SHP77 (cell line): ENCODE measurements at regions not wholly inside any gene's neighbourhood (a gene's known extent, or its start where the extent isn't known, plus 50 kb on each side); places are given as distances from the start of the nearest gene placed in this dataset.

ENCODE experiments used
- DNase-seq, 2 experiments: peaks; one replicate each; lab custom pipeline; 2025; lab: John Stamatoyannopoulos, UW

DNA sequence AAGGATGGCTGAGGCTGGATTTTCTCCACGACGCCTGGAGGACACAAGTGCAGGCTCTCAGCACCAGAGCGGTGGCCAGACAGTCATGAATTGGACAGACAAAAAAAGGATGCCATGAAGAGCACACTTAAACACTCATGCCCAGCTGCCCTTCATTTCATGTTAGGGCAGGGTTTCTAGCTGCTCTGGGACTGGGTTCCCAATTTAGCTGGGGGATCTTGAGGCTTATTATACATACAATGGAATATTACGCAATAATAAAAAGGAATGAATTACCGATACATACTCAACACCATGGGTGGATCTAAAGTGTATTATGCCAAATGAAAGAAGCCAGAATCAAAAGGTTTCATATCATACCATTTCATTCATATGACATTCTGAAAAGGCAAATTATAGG, 512.1 kb upstream of the LRRC4C start:
- no peak for DNase-seq

DNA sequence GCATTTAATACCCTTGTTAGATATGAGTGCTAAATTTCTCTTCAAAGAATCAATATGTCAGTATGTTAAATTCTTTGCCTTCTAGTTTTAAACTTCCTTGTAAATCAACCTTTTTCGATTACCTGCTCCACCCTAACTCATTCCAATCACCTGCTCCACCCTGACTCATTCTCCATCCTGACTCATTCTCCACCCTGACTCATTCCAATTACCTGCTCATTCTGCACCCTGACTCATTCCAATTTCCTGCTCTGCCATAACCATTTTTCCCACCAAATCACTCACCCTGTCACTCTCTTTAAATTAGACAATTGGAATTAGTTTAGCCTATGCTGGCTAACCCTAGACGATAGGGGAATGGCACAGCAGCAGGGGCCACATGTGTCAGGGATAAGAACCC, 519.5 kb upstream of the LRRC4C start:
- DNase-seq: no peak

DNA sequence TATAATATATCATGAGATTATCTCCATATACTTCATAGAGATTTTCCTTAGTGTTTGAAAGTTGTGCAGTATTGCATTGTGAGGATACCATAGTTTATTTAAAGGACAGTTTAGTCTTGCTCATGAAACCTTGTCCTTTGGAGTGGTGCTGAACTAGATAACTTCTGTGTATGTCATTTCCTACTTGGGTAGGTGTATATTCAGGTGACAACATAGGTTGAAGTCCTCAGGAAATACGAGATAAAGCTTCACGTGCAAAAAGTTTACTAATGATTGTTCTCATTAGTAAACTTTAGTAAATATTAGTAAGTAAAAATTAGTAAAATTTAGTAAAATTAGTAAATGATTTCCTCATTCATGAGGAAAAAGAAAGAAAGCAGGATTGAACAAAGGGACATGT, 521.3 kb upstream of the LRRC4C start:
- DNase-seq: no peak

DNA sequence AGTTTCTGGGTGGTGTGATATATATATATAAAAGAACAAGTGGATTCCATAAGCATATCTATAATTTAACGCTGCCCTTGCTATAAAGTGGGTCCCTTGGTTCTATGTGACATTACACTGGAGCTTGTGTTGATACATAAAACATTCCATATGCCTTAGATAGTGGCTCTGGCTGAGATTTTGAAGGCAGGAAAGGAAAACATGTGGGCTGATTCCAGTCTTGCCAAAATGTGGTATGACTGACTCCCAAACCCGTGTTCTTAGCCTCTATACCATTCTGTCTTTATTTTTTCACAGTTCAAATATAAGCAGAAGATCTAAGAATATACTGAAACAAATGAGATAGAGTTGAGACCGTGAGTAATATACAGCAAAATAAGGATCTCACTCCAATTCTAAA, 522.8 kb upstream of the LRRC4C start:
- DNase-seq: no peak

DNA sequence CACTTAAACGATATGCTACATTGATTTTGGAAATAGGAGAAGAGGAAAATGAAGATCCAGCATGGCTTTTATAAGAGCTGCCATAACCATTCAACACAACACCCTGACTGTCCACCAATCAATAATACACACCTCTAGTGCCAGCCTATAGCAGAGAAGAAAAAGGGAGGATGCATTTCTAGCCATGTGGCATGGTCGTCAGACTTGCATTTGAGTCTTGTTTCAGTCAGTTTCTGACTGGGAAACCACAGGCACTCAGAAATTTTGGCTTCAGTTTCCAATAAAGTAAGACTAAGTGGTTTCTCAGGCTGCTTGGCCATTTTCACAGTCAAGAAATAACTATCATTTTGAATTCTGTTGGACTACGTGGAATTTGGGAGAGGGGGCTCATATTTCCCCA, 523.5 kb upstream of the LRRC4C start:
- no peak for DNase-seq

DNA sequence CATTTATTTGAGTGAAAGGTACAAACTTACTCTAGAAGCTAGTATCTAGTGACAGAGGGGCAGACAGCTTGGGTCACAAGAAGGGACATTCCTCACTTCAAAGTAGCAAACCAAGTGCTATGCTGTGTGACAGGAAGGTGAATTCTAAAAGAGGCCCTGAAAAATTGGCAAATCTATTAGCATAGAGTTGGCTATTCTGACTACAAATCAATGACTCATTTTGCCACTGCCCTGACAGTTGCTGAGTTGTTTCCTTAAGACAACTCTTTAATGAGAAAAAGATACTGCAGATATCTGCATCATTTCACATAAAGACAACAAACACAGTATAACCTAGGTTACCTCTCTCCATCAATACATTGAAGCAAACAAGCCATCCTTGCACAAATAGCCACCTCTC, 524.0 kb upstream of the LRRC4C start:
- DNase-seq: no peak

DNA sequence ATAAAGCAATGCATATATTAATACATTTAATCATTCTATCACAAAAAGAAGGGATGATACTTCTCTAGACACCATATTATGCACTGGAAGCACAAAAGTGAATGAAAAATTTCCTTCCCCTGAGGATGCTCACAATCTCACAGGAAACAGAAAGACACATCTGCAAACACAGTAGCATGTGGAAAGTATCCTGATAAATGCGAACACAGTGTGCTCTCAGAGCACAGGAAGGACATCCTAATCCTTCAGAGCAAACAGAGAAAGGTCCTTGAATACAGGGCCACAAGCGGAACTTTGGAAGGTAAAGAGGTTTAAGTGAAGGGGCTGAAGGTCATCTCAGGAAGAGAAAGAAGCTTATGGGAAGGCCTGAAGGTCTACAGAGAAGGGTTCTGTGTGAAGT, 524.6 kb upstream of the LRRC4C start:
- no peak for DNase-seq

DNA sequence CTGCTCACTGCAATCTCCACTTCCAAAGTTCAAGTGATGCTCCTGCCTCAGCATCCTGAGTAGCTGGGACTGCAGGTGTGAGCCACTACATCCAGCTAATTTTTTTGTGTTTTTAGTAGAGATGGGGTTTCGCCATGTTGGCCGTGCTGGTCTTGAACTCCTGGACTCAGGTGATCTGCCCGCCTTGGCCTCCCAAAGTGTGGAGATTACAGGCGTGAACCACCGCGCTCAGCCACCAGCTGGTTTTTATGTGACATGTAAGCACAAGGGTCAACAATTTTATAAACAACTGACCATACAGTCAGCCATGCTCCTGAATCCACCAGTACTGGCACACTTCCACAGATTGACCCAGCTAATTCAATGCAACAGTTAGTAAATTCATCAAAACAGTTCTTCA, 526.3 kb upstream of the LRRC4C start:
- DNase-seq: no peak

DNA sequence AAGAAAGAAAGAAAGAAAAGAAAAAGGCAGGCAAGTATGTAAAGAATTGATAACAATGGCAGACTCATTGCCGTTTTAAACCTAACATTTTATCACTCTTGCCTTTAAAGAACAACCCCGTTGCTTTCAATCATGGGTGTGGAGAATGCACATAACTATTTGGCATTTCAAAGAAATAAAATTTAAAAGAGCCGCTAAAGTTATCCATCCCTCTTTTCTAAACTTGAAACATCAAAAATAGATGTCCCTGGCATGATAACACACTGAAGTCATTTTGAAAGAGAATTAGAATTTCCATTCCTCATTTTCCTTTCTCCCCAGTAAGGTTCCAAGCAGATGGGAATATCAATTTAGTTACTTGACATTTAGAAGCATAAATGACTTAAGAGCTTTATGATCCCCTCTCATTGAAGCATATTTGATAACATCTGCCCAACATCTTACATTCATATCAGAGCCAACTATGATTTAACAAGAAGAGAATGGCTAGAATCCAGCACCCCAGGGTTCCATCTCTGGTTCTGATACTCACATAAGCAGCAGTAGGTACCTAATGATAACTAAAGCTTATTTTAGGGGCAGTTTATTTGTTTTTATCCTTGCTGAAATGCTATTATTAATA, 529.6 kb upstream of the LRRC4C start:
- no peak for DNase-seq

DNA sequence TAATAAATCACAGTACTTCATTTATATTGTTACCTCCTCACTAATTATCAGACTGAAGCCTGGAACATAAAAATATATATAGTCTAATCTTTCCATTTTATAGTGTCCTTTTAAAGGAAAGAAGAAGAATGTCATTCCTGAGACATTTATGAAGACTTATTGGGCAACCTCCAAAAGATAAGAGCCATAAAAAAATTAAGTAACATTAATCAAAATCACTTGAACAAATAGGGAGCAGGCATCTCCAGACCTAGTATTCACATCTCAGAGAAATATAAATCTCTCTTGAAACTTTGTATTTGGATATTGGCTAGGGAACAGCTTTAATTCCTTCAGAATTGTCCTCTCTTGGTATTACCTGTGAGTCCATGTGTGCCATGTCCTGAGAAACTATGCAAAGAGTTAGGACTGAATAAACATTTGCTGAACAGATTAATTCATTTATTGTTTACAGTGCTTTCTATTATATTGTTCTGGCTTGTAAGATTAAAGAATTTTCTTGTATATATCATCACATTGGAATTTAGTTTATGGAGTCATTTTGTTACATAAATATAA, 530.5 kb upstream of the LRRC4C start:
- no peak for DNase-seq

DNA sequence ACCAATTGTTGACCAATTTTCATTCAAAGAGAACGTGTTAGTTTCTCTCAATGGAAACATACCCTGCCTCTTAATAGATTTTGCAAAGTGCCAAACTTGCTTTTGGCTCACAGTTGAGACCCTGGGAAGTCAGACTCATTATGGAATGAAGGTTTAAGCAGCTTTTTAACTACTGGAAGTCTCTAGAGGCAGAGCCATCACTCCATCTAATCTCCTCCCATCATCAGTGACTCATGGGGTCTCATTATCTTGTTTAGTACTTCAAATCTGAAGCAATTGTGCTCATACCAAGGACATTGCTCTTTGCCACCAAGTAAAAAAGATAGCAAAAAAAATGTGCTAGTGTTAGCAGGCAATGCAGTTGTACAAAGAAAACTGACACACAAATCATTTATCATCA, 537.1 kb upstream of the LRRC4C start:
- no peak for DNase-seq

DNA sequence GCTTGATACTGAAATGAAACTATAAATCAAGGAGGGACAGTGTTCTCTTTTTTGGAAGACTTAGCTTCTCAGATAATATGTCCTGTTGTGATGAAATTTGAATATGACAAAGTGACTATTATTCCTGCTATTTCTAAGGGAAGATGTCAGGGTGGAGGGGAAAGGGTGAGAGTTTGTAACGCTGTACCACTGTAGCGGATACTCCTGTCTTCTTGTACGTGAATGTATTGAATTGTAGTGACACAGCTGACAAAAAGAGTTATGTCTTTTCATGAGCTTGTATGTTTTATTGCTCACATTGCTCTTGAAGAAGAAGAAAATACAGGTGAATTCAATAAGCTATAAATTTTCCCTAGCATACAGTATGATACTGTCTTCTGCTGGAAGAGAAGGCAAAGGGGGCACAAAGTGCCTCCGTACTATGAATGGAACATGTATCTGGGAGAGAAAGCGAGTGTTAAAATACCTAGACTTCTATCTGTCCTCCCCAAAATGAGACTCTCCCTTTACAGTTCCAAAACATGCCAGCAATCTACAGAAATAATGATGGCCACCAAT, 538.5 kb upstream of the LRRC4C start:
- DNase-seq: no peak

DNA sequence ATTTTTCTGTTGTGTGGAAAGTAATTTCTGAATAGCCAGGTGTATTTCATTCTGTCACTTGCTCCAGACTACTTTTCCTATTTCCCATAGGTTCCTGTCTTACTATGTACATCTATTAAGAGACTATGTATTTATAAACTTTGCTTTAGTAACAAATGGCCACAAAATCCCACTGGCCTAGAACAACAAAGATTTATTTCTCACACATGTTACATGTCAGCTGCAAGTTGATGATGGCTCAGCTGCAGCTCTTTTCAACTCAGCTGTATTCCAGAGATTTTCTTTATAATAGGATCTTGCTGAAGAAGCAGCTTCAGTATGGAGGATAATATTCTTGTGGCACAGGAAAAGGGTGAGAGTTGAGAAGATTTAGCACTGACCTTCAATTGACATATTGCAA, 539.6 kb upstream of the LRRC4C start:
- no peak for DNase-seq

DNA sequence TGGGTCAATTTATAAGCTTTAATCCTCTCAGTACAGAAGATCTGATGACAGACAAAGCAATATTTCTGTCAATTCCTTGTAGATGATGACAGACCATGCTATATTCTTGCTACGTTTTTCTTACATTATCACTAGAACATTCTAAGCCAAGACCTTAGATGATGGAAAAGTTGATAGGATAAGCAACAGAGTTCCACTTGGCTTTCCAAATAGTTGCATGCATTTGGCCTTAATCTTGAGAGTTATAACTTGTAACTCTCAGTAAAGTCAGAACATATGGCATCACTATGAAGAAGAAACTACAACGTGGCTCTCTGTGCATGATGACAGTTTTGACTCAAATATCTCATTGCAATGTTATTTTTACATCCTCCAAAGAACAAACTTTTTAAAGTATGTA, 544.3 kb upstream of the LRRC4C start:
- no peak for DNase-seq

DNA sequence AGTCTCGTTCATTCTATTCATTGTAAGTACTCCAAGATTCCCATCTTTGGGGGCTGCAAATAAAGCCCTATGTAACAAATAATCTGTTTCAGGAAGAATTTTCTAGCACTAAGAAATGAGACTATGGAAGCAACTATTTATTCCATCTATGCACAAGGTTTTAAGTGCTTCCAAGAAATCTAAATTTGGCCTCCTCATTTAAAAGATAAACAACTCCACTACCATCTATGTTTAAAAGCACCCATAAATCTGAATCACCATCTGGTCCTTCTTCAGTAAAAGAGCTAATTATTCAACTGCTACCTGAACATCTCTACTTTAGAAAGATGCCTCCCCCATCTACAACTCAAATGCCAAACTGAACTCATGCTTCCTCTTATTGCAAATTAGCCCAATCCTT, 547.3 kb upstream of the LRRC4C start:
- no peak for DNase-seq

DNA sequence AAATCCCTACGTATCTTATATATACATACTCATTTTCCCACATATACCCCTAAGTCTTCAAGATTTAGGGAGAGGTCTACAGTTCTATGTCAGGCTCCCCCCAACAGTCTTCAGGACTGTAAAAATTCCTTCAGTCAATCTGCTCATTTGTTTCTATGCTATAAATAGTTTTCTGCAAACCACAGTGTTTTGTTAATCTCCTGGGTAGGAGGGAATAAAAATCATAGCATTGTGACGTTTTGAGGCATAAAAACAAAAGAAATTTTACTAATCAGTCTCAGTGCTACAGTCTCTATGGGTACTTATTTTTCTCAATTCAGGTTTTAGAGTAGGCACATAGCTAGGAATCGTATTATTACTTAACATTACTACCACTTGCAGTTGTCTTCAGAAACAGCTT, 552.8 kb upstream of the LRRC4C start:
- DNase-seq: no peak

DNA sequence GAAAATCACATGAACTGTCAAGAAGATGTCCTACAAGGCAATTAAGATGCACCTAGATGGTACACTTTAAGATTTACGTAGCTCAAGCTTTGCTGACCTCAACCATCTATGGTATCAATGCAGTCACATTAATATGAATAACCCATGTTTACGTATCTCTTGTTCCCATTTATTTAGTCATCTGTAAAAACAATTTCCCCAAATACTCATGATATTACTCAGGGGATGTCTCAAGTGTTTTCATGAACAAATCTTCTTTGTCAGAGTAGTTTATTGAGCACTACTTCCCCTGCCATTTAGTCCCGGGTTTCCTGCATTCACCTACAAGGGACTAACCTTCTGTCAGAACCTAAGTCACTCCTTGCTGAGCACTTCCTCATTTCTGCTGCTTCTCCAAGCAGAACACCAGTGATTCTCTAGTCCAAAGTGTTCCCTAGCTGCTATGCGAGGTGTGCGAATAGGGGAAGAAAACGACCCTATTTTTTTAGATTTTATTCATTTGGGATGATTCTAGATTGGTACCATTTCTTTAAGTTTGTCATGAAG, 554.3 kb upstream of the LRRC4C start:
- DNase-seq: no peak

DNA sequence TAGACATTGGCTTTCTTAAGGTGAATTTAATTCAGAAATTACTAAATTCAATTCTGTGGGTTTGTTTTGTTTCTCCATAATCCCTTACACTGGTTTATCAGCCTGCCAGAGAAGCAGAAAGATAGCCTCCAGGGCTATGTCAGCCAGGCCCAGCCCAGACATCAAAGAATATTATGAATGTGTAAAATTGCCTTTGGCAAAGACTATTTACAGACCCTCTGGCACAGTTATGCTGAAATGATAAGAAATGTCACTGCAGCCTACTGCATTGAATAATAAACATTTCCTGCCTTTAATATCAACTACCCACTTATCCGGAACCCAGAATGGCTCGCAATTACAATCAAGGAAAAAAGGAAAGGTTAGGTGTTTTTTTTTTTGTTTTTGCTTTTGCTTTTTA, 562.5 kb upstream of the LRRC4C start:
- no peak for DNase-seq

DNA sequence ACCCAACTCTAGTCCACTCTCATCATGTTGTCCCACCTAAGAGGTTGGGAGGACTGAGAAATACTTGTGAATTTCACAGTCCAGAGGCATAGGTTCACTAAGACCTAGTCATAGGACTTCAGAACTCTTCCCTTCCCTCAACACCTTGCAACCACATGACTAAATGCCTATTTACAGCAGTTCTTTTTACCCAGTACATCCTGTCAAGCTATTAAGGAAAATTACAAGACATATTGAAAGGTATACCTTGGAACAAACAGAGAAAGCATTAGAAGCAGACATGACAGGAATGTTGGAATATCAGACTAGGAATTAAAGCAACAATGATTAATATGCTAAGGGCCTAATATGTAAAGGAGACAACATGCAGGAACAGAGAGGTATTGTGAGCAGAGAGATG, 563.8 kb upstream of the LRRC4C start:
- no peak for DNase-seq

DNA sequence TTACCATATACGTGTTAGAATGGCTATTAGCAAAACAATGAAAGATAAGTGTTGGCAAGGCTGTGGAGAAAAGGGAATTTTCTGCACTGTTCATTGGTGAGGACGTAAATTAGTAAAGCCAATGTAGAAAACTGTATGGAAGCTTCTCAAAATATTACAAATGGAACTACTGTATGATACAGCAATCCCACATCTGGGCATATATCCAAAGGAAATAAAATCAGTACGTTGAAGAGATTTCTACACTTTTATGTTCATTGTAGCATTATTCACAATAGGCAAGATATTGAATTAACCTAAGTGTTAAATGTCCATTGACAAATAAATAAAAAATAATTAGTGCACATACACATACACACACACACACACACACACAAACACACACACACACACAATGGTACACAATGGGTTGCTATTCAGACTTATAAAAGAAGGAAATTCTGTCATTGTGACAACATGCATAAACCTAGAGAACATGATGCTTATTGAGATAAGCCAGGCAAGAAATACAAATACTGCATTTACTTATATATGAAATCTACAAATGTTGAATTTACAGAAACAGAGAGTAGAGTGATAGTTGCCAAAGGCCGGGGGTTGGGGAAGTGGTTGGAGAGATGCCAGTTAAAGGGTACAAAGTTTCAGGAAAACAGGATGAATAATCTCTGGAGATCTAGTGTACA, 565.8 kb upstream of the LRRC4C start:
- DNase-seq: no peak

DNA sequence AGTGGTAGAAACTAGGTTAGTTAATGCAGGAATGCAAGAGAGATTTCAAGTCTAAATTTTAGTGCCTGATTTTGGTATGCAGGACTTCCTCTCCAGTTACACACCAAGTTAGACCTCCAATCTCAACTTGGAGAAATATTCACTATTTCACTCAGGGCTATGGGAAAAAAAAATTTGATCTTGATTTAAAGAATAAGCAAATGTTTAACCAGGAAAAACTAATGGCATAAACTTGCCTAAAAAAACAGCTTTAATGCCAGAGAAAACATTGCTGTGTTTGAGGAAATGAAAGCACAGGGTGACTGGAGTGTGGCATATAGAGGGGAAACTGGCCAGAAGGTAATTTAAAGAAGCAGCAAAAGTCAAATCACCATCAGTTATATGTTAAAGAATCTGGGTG, 575.4 kb upstream of the LRRC4C start:
- DNase-seq: no peak

DNA sequence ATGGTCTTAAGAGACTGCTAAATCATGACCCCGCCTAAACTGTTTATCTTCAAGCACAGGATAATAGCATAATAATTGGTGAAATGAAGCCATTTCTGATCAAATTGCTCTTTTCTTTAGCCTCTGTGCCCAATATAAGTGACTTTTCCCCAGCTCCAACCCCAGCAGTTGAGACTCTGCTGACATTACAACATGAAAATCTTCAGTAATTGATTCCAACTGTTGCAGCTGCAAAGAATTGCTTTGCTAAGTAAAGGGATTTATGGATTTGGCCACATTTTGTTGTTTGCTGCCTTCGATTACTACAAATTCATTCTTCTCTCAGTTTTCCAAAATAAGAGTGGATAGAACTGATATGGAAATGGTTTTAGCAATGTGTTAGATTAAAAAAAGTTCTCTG, 576.7 kb upstream of the LRRC4C start:
- no peak for DNase-seq

DNA sequence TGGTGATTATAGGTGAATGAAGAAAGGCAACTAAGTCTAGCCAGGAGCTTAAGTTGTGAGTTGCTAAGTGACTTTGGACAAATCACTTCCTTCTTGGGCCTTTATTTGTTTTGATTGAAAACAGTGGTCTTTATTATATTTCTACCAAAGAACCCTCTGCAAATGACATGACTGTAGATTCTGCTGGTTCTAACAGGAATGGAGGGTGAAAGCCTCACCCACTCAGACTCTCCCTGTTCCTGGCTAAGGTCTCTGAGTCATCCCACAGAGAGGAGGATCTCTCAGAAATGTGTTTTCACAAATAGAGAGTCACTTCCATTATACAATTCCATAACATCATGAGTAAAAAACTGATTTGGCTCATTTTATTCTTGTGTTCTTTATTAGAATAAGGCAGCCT, 583.9 kb upstream of the LRRC4C start:
- DNase-seq: no peak
